NCI-H748 (cell line): ENCODE measurements at regions not wholly inside any gene's neighbourhood (a gene's known extent, or its start where the extent isn't known, plus 50 kb on each side); places are given as distances from the start of the nearest gene placed in this dataset.

ENCODE experiments used
- DNase-seq: peaks from one replicate; lab custom pipeline; 2025; ENCODE audit not compliant: unreplicated experiment; lab: John Stamatoyannopoulos, UW

- no peak for DNase-seq
These were observed 192.5 kb downstream of the PCDH19 start for GRCh38 chrX:100217547-100217946.

- no peak for DNase-seq
These were observed 194.0 kb downstream of the PCDH19 start for GRCh38 chrX:100216083-100216482.

GRCh38 chrX:100208076-100208475, 202.0 kb downstream of the PCDH19 start:
- DNase-seq, result no peak

GRCh38 chrX:100207331-100208024, 202.6 kb downstream of the PCDH19 start:
- DNase-seq, result no peak

- no peak for DNase-seq
These were observed 205.5 kb downstream of the PCDH19 start for GRCh38 chrX:100204534-100204933.

- DNase-seq, result peak; percentile 27
These were observed 215.8 kb downstream of the PCDH19 start for GRCh38 chrX:100194082-100194775.
